Astrocyte of the cerebellum (primary cell): ENCODE measurements at regions not wholly inside any gene's neighbourhood (a gene's known extent, or its start where the extent isn't known, plus 50 kb on each side); places are given as distances from the start of the nearest gene placed in this dataset.
"Not testable (repeated sequence)": the region's sequence is repeated elsewhere in the genome, so short reads cannot be mapped to it uniquely, and the experiment has no call there.

Experiments used
- DNase-seq: peaks from one replicate; pipeline ENCODE4 v3.0.0-alpha.2; 2011; ENCODE audit warnings: low read depth
- H3K4me3 ChIP-seq: 2 replicates; pipeline ENCODE4 v1.5.1; 2011; ENCODE audit warnings: mild to moderate bottlenecking, low read depth, low read length, moderate library complexity
- in situ Hi-C: cut with HindIII; loops from 2 replicates; pipeline ENCODE4 v1.10.0; 2017; ENCODE audit warnings: low sequenced_read_pairs
- TF ChIP-seq, protein P1 (sequence below): IDR thresholded peaks from 2 replicates; pipeline ENCODE4 v1.5.1; 2012; ENCODE audit warnings: low read length, low read depth, moderate library complexity, mild to moderate bottlenecking; ENCODE audit errors: missing control alignments

DNA sequence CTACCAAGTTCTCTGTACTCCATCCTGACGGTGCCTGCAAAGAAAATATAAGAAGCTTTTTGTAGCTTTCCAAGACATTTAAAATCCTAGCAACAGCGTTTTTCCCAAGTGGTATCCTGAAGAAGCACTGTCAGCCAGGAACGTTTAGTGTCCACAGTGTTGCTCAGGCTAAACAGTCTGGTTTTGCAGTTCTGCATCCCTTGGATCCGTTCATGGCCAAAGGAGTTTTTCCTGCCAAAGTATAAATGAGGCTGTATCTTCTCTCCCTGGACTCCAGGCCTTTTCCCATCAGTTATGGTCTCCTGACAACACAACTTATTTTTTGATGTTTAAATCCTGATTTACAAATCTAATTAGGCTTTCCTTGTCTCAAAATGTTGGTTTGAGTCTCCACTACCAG is 925.8 kb downstream of the TLE1 start:
- no peak overlapping the region for H3K4me3 ChIP-seq
- in situ Hi-C loops: no loop called here
- DNase-seq: no peak
- TF ChIP-seq, protein P1, sequence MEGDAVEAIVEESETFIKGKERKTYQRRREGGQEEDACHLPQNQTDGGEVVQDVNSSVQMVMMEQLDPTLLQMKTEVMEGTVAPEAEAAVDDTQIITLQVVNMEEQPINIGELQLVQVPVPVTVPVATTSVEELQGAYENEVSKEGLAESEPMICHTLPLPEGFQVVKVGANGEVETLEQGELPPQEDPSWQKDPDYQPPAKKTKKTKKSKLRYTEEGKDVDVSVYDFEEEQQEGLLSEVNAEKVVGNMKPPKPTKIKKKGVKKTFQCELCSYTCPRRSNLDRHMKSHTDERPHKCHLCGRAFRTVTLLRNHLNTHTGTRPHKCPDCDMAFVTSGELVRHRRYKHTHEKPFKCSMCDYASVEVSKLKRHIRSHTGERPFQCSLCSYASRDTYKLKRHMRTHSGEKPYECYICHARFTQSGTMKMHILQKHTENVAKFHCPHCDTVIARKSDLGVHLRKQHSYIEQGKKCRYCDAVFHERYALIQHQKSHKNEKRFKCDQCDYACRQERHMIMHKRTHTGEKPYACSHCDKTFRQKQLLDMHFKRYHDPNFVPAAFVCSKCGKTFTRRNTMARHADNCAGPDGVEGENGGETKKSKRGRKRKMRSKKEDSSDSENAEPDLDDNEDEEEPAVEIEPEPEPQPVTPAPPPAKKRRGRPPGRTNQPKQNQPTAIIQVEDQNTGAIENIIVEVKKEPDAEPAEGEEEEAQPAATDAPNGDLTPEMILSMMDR: no peak

DNA sequence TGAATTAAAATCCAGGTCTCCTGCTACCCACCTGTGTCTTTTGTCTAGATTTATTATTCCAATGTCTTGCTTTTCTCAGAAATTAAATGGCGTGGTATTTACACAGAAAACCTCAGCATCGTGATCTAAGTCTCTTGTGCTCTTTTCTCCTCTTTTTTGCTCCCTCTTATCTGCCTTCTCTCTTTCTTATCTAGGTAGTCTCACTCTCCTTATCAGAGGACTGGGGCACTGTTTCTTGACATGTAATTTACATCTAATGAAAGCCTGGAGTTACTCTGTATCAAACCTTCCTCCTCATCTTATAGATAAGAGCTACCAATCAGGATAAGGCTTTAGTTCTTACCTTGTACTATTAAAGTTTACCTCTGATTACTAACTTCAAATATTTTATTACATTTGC is 933.8 kb downstream of the TLE1 start:
- TF ChIP-seq, protein P1: no peak
- H3K4me3 ChIP-seq: no peak overlapping the region
- no peak for DNase-seq
- in situ Hi-C loops: no loop called here

DNA sequence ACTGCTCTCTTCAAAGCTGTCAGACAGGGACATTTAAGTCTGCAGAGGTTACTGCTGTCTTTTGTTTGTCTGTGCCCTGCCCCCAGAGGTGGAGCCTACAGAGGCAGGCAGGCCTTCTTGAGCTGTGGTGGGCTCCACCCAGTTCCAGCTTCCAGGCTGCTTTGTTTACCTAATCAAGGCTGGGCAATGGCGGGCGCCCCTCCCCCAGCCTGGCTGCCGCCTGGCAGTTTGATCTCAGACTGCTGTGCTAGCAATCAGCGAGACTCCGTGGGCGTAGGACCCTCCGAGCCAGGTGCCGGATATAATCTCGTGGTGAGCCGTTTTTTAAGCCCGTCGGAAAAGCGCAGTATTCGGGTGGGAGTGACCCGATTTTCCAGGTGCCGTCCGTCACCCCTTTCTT is 942.3 kb downstream of the TLE1 start:
- H3K4me3 ChIP-seq, in situ Hi-C loops, DNase-seq: not testable (repeated sequence)

DNA sequence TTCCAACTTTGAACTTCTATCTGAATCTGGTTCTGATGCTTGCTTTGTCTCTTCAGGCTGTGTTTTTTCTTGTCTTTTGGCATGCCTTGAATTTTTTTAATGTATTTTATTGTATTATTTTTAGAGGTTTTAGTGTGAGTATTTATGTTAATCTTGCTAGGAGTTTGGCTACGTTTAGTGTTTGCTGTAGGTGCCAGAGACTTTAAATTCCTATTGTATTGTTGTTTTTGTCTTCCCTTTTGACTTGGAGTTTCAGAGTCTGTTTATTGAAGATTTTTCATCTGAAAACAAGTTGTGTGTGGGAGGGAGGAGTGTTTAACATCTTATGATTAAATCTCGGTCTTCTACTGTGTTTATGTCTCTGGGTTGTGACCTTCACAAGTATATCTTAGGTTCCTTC is 956.8 kb downstream of the TLE1 start:
- DNase-seq: no peak
- H3K4me3 ChIP-seq: no peak overlapping the region
- TF ChIP-seq, protein P1: no peak
- in situ Hi-C loops: no loop called here

DNA sequence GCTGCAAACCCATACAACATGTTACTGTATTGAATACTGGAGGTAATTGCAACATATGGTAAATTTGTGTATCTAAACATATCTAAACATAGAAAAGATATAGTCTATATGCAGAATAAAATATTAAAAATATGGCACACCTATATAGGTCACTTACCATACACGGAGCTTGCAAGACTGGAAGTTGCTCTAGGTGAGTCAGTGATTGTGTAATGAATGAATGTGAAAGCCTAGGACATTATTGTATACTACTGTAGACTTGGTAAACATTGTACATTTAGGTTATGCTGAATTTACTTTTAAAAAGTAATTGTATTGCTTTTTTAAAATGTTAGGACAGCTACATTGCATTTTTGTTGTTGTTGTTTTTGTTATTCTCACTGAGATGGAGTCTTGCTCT is 968.8 kb downstream of the TLE1 start:
- in situ Hi-C loops: no loop called here
- TF ChIP-seq, protein P1: no peak
- DNase-seq: no peak
- H3K4me3 ChIP-seq: no peak overlapping the region

DNA sequence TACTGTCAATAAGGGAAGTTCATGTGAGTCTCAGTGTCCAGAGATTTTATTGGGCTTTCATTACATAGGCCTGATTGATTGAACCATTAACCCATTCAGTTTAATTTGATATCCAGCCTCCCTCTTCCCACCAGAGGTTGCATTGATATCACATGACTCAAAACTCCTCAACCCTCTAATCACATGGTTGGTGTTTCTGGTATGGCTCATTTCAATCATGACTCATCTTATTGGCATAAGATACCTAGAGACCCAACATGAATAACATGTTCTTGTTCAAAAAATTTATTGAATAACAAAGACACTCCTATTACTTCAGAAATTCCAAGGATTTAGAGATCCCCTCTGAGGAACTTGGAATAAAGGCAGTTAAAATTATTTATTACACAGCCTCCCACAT is 982.2 kb downstream of the TLE1 start:
- in situ Hi-C loops: no loop called here
- DNase-seq: peak; percentile 6
- no peak overlapping the region for H3K4me3 ChIP-seq
- TF ChIP-seq, protein P1: no peak

DNA sequence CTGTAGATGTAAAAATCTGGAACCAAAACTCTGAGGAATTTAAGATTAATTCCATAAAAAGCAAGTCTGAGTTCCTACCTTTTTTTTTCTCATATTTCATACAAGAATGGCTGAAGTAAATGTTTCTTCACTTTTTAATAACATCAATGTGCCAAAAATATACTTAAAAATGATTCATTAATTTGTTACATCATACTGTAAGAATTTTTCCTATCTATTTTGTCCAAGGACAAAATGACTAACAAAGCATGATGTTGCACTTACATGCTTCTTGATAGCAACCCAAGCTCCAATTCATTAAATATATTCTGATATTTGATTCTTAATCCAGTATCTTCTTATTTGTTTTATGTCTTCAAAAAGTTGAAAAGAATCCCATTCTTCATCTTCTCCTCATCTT is 988.3 kb downstream of the TLE1 start:
- no peak for DNase-seq
- TF ChIP-seq, protein P1: no peak
- in situ Hi-C loops: no loop called here

More for the DNA sequence above, 988.3 kb downstream of the TLE1 start:
- no peak overlapping the region for H3K4me3 ChIP-seq
